HCT116 (cell line): ENCODE measurements at regions not wholly inside any gene's neighbourhood (a gene's known extent, or its start where the extent isn't known, plus 50 kb on each side); places are given as distances from the start of the nearest gene placed in this dataset.

Experiments used
- ATAC-seq: fragments of 200-7000 bp; cut with Tn5 transposase; 2 replicates; pipeline ENCODE4 v1.9.1; 2020; ENCODE audit warnings: mild to moderate bottlenecking, moderate library complexity
- BruUV-seq: library from RNA; stranded (reverse); fragments of 400-500 nt; replicated peaks from 2 replicates; lab custom pipeline; 2021; lab: Mats Ljungman, UMichigan
- CTCF ChIA-PET: fragments of 300-600 bp; sonication (Branson Sonifier 250); formaldehyde crosslinking; loops from one replicate; lab custom pipeline; 2021; ENCODE audit warnings: antibody characterized with exemption; lab: Charles Lee
- POLR2A ChIA-PET: fragments of 300-600, 350-600 bp; sonication (Branson Sonifier 250); formaldehyde crosslinking; loops from one replicate; lab custom pipeline; 2021; ENCODE audit warnings: antibody characterized with exemption; lab: Charles Lee
- RAD21 ChIA-PET, 2 experiments: fragments of 300-600 bp; sonication (Branson Sonifier 250); formaldehyde crosslinking; loops; one replicate each; lab custom pipeline; 2023; ENCODE audit warnings: low total read pairs in 2 of 2; ENCODE audit not compliant: uncharacterized antibody in 2 of 2, unreplicated experiment in 2 of 2, low non-redundant PET in 1 of 2; lab: Charles Lee
- DNase-seq: peaks from one replicate; pipeline ENCODE4 v3.0.0-alpha.2; 2010; ENCODE audit warnings: low read depth, low spot score
- H2AFZ ChIP-seq: fragments of 200-600 bp; shearing (Covaris generic), sonication (generic); 2 replicates; pipeline ENCODE4 v1.6.1; 2017; ENCODE audit warnings: low read depth, mixed run types, mixed read lengths, antibody characterized with exemption, low read length; ENCODE audit not compliant: poor library complexity, severe bottlenecking
- H3K27ac ChIP-seq: 2 replicates; pipeline ENCODE4 v1.5.1; 2012; ENCODE audit warnings: low read depth, low read length
- H3K27me3 ChIP-seq: fragments of 200-600 bp; sonication (generic); 2 replicates; pipeline ENCODE4 v1.6.1; 2016; ENCODE audit warnings: mixed run types, low read length, mixed read lengths; ENCODE audit not compliant: insufficient read depth
- H3K36me3 ChIP-seq, 2 experiments: fragments of 200-500 bp in 1 of 2; fragments of 200-600 bp in 1 of 2; sonication (Bioruptor generic) in 1 of 2; sonication (generic) in 1 of 2; 2 replicates each; pipeline versions ENCODE4 v1.5.1 to v1.6.1; 2014 to 2016; ENCODE audit warnings: low read length in 2 of 2, inconsistent platforms in 1 of 2, mixed read lengths in 1 of 2, mixed run types in 1 of 2; ENCODE audit not compliant: insufficient read depth in 2 of 2, control insufficient read depth in 1 of 2
- H3K4me1 ChIP-seq, 2 experiments: fragments of 200-600 bp in 1 of 2; sonication (generic) in 1 of 2; 2 replicates each; pipeline versions ENCODE4 v1.5.1 to v1.6.1; 2012 to 2017; ENCODE audit warnings: low read length in 2 of 2, inconsistent platforms in 1 of 2, mild to moderate bottlenecking in 1 of 2, mixed read lengths in 1 of 2, mixed run types in 1 of 2, moderate library complexity in 1 of 2; ENCODE audit not compliant: insufficient read depth in 2 of 2, control insufficient read depth in 1 of 2
- H3K4me2 ChIP-seq: fragments of 200-600 bp; sonication (generic); 2 replicates; pipeline ENCODE4 v1.6.1; 2017; ENCODE audit warnings: mixed run types, low read length, mixed read lengths
- H3K4me3 ChIP-seq, 2 experiments: fragments of 200-600 bp in 1 of 2; sonication (generic) in 1 of 2; replicated peaks in 1 of 2; 2 replicates each; pipeline ENCODE4 v1.5.1; 2011 to 2016; ENCODE audit warnings: low read length in 2 of 2, control low read depth in 1 of 2, low read depth in 1 of 2, mild to moderate bottlenecking in 1 of 2, mixed read lengths in 1 of 2, mixed run types in 1 of 2
- H3K79me2 ChIP-seq: fragments of 200-600 bp; sonication (generic); 2 replicates; pipeline ENCODE4 v1.6.1; 2017; ENCODE audit warnings: mild to moderate bottlenecking, mixed run types, low read length, moderate library complexity, mixed read lengths; ENCODE audit not compliant: insufficient read depth
- H3K9ac ChIP-seq: fragments of 200-600 bp; sonication (generic); 2 replicates; pipeline ENCODE4 v1.6.1; 2016; ENCODE audit warnings: low read length, mixed read lengths
- H3K9me2 ChIP-seq: fragments of 200-600 bp; sonication (generic), shearing (Covaris generic); 2 replicates; pipeline ENCODE4 v1.6.1; 2017; ENCODE audit warnings: mixed run types, mild to moderate bottlenecking, moderate library complexity; ENCODE audit not compliant: insufficient read depth
- H3K9me3 ChIP-seq, 2 experiments: fragments of 200-500 bp in 1 of 2; fragments of 200-600 bp in 1 of 2; sonication (Bioruptor generic) in 1 of 2; sonication (generic) in 1 of 2; 2 replicates each; pipeline ENCODE4 v1.6.1; 2014 to 2017; ENCODE audit warnings: low read length in 2 of 2, mixed read lengths in 2 of 2, inconsistent platforms in 1 of 2, low read depth in 1 of 2, mild to moderate bottlenecking in 1 of 2, mixed run types in 1 of 2, moderate library complexity in 1 of 2; ENCODE audit not compliant: control insufficient read depth in 1 of 2, insufficient read depth in 1 of 2
- H4K20me1 ChIP-seq: fragments of 200-600 bp; sonication (generic), shearing (Covaris generic); 2 replicates; pipeline ENCODE4 v1.6.1; 2017; ENCODE audit warnings: mixed run types, mild to moderate bottlenecking, moderate library complexity; ENCODE audit not compliant: insufficient read depth
- CBX3 ChIP-seq: IDR thresholded peaks from 2 replicates; pipeline ENCODE4 v1.6.1; 2012; ENCODE audit warnings: low read depth
- CEBPB ChIP-seq: IDR thresholded peaks from 2 replicates; pipeline ENCODE4 v1.6.1; 2012; ENCODE audit warnings: low read depth
- EZH2phosphoT487 ChIP-seq: fragments of 200-600 bp; IDR thresholded peaks from 2 replicates; pipeline ENCODE4 v1.6.1; 2018; ENCODE audit warnings: antibody characterized with exemption, borderline replicate concordance
- FOSL1 ChIP-seq: IDR thresholded peaks from 2 replicates; pipeline ENCODE4 v1.6.1; 2012; ENCODE audit warnings: low read depth
- JUND ChIP-seq: IDR thresholded peaks from 2 replicates; pipeline ENCODE4 v1.6.1; 2012
- SIN3A ChIP-seq: IDR thresholded peaks from 2 replicates; pipeline ENCODE4 v1.6.1; 2012; ENCODE audit warnings: low read depth
- YY1 ChIP-seq: IDR thresholded peaks from 2 replicates; pipeline ENCODE4 v1.6.1; 2011; ENCODE audit warnings: low read length, low read depth, moderate library complexity, mild to moderate bottlenecking; ENCODE audit not compliant: insufficient replicate concordance; ENCODE audit errors: extremely low read depth
- ZFX ChIP-seq: fragments of 450-650 bp; IDR thresholded peaks from 2 replicates; pipeline ENCODE4 v1.6.1; 2017
- intact Hi-C: fragments of 100-400 bp; cut with micrococcal nuclease; formaldehyde crosslinking; loops from 2 replicates; pipeline ENCODE4 v1.10.0; 2022
- TF ChIP-seq, protein P1 (sequence below): IDR thresholded peaks from 2 replicates; pipeline ENCODE4 v1.6.1; 2012; ENCODE audit warnings: low read depth
- TF ChIP-seq, protein P2 (sequence below): IDR thresholded peaks from 2 replicates; pipeline ENCODE4 v1.6.1; 2012
- TF ChIP-seq, protein P3 (sequence below), 3 experiments: fragments of 200-600 bp in 1 of 3; sonication (generic) in 1 of 3; IDR thresholded peaks in 2 of 3; conservative IDR thresholded peaks in 1 of 3; 2 replicates each; pipeline ENCODE4 v1.5.1; 2012 to 2017; ENCODE audit warnings: low read depth in 2 of 3, low read length in 2 of 3, antibody characterized with exemption in 1 of 3, borderline replicate concordance in 1 of 3, control low read depth in 1 of 3, mild to moderate bottlenecking in 1 of 3, mixed read lengths in 1 of 3, mixed run types in 1 of 3, moderate library complexity in 1 of 3; ENCODE audit not compliant: insufficient read depth in 1 of 3

DNA sequence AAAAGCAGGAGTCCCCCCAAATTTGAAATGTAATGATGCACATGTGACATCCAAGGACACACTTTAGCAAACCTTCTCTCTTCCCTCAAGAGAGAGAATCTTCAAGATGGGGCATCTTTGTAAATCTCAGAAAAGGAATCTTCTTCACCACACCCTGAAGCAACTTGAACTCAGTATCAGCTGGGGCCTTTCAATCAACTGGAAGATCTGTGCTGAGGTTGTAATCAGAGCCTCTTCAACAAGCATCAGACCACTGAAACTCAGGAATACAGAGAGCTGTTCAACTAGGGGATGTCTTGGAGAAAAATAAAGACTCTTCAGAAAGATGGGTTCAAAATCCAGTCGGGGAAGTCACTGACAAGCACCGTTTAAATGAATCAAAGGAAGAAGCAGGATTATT lies 92.5 kb upstream of the CAMK1G start (continued):
- no peak for TF ChIP-seq FOSL1
- TF ChIP-seq YY1: no peak
- no peak for TF ChIP-seq CBX3
- TF ChIP-seq EZH2phosphoT487: no peak
- TF ChIP-seq, protein P1, sequence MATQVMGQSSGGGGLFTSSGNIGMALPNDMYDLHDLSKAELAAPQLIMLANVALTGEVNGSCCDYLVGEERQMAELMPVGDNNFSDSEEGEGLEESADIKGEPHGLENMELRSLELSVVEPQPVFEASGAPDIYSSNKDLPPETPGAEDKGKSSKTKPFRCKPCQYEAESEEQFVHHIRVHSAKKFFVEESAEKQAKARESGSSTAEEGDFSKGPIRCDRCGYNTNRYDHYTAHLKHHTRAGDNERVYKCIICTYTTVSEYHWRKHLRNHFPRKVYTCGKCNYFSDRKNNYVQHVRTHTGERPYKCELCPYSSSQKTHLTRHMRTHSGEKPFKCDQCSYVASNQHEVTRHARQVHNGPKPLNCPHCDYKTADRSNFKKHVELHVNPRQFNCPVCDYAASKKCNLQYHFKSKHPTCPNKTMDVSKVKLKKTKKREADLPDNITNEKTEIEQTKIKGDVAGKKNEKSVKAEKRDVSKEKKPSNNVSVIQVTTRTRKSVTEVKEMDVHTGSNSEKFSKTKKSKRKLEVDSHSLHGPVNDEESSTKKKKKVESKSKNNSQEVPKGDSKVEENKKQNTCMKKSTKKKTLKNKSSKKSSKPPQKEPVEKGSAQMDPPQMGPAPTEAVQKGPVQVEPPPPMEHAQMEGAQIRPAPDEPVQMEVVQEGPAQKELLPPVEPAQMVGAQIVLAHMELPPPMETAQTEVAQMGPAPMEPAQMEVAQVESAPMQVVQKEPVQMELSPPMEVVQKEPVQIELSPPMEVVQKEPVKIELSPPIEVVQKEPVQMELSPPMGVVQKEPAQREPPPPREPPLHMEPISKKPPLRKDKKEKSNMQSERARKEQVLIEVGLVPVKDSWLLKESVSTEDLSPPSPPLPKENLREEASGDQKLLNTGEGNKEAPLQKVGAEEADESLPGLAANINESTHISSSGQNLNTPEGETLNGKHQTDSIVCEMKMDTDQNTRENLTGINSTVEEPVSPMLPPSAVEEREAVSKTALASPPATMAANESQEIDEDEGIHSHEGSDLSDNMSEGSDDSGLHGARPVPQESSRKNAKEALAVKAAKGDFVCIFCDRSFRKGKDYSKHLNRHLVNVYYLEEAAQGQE: no peak
- TF ChIP-seq, protein P2, sequence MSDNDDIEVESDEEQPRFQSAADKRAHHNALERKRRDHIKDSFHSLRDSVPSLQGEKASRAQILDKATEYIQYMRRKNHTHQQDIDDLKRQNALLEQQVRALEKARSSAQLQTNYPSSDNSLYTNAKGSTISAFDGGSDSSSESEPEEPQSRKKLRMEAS: no peak

DNA sequence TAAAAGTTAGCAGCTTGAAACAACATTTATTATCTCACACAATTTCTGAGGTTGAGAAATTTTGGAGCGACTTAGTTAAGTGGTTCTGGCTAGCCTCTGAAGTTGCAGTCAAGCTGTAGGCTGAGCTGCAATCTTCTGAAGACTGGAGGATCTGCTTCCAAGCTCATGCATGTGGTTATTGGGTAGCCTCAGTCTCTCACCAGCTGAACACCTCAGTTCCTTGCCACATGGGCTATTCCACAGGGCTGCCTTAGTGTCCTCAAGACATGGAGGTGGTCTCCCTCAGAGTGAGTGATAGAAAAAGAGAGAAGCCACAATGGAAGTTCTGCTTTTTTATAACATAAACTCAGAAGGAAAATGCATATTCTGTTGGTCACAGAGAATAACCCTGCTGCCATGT lies 92.0 kb upstream of the CAMK1G start:
- ATAC-seq: no peak
- Histone ChIP-seq H3K27ac (no peak overlapping the region), H3K79me2 (no peaks in the 10 kb centered on the region), H3K4me1 (no peaks in the 10 kb centered on the region), H3K36me3 (no peaks in the 10 kb centered on the region), H3K4me2 (no peak overlapping the region), H3K27me3 (peaks cover 21% of the 10 kb centered on the region), H4K20me1 (no peaks in the 10 kb centered on the region), H3K9me2 (no peaks in the 10 kb centered on the region), H3K9me3 (0 out of 4 replicates have a peak, but pooled peaks cover 0 to 4% of the 10 kb centered on the region in 2 experiments), H3K4me3 (no peak overlapping the region), H2AFZ (no peak overlapping the region), H3K9ac (no peak overlapping the region)
- no peak for DNase-seq
- ChIA-PET CTCF (no interaction called here), POLR2A (no interaction called here), RAD21 (no interaction called here)
- no TSS peak for BruUV-seq
- TF ChIP-seq, protein P2: no peak
- no peak for TF ChIP-seq SIN3A
- no peak for TF ChIP-seq EZH2phosphoT487
- TF ChIP-seq, protein P1: no peak
- no peak for TF ChIP-seq ZFX
- TF ChIP-seq CEBPB: no peak
- TF ChIP-seq, protein P3, sequence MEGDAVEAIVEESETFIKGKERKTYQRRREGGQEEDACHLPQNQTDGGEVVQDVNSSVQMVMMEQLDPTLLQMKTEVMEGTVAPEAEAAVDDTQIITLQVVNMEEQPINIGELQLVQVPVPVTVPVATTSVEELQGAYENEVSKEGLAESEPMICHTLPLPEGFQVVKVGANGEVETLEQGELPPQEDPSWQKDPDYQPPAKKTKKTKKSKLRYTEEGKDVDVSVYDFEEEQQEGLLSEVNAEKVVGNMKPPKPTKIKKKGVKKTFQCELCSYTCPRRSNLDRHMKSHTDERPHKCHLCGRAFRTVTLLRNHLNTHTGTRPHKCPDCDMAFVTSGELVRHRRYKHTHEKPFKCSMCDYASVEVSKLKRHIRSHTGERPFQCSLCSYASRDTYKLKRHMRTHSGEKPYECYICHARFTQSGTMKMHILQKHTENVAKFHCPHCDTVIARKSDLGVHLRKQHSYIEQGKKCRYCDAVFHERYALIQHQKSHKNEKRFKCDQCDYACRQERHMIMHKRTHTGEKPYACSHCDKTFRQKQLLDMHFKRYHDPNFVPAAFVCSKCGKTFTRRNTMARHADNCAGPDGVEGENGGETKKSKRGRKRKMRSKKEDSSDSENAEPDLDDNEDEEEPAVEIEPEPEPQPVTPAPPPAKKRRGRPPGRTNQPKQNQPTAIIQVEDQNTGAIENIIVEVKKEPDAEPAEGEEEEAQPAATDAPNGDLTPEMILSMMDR (IDR thresholded peaks at IDR 0.05 in 2 of 3, conservative IDR thresholded peaks at IDR 0.05 in 1 of 3; ENCODE audit: borderline replicate concordance in 1 of 3, insufficient read depth in 1 of 3, low read depth in 2 of 3, low read length in 2 of 3): no peak
- TF ChIP-seq JUND: no peak
- intact Hi-C loops: no loop called here
